Astrocyte of the cerebellum (primary cell): ENCODE measurements at regions not wholly inside any gene's neighbourhood (a gene's known extent, or its start where the extent isn't known, plus 50 kb on each side); places are given as distances from the start of the nearest gene placed in this dataset.

Experiments
- DNase-seq: peaks from one replicate; pipeline ENCODE4 v3.0.0-alpha.2; 2011; ENCODE audit warnings: low read depth
- H3K4me3 ChIP-seq: 2 replicates; pipeline ENCODE4 v1.5.1; 2011; ENCODE audit warnings: mild to moderate bottlenecking, low read depth, low read length, moderate library complexity
- CTCF ChIP-seq: IDR thresholded peaks from 2 replicates; pipeline ENCODE4 v1.5.1; 2012; ENCODE audit warnings: low read length, low read depth, moderate library complexity, mild to moderate bottlenecking; ENCODE audit errors: missing control alignments
- in situ Hi-C: cut with HindIII; loops from 2 replicates; pipeline ENCODE4 v1.10.0; 2017; ENCODE audit warnings: low sequenced_read_pairs

DNA sequence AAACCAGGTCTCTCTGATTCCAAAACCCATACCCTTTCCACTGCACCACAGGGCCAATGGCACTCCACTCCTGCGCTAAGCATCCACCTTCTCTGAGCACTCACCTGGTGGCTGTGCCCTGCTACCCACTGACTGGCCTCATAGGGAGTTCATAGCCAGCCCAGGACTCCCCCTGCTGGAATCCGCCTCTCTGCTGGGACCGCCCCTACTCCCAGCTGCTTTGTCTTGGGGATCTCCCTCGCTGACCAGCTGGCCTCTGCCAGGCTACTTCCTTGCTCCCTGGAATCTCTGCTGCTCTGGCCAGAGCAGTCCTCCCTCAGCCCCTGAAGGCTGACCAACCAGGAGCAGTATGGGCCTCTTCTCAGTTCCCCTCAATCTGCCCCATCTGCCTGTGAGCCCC lies 129.7 kb downstream of the FAXC start:
- no peak for TF ChIP-seq CTCF
- no peak for DNase-seq

GRCh38 chr6:99216959-99217358 lies 132.5 kb downstream of the FAXC start:
- DNase-seq, result no peak
- no peak for TF ChIP-seq CTCF
- H3K4me3 ChIP-seq, result no peak overlapping the region
- in situ Hi-C loops, result no loop called here

More for the DNA sequence above, 129.7 kb downstream of the FAXC start:
- in situ Hi-C loops, result no loop called here
- no peak overlapping the region for H3K4me3 ChIP-seq

- in situ Hi-C loops, result no loop called here
- DNase-seq, result no peak
- no peak for TF ChIP-seq CTCF
- H3K4me3 ChIP-seq, result no peak overlapping the region
Measured at GRCh38 chr6:99195986-99196655, 153.4 kb downstream of the FAXC start.

DNA sequence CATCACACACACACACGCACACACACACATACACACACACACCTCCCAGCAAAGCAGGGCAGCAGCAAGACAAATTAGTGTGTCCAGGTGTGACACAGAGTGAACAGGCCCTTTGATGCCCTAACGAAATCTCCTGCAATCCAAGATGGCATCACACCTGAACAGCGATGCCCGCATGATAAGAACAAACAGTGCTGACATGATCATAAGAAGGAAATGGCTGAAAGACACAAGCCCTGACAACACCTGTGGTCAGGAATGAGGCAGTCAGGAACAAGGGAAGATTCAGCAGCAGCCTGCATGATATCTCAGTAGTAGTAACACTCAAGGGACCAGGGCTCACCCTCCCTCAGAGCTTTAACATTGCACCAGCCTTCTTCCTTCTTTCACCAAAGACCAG lies 156.9 kb downstream of the FAXC start:
- DNase-seq, result no peak
- H3K4me3 ChIP-seq, result no peak overlapping the region
- in situ Hi-C loops, result no loop called here
- TF ChIP-seq CTCF, result no peak

DNA sequence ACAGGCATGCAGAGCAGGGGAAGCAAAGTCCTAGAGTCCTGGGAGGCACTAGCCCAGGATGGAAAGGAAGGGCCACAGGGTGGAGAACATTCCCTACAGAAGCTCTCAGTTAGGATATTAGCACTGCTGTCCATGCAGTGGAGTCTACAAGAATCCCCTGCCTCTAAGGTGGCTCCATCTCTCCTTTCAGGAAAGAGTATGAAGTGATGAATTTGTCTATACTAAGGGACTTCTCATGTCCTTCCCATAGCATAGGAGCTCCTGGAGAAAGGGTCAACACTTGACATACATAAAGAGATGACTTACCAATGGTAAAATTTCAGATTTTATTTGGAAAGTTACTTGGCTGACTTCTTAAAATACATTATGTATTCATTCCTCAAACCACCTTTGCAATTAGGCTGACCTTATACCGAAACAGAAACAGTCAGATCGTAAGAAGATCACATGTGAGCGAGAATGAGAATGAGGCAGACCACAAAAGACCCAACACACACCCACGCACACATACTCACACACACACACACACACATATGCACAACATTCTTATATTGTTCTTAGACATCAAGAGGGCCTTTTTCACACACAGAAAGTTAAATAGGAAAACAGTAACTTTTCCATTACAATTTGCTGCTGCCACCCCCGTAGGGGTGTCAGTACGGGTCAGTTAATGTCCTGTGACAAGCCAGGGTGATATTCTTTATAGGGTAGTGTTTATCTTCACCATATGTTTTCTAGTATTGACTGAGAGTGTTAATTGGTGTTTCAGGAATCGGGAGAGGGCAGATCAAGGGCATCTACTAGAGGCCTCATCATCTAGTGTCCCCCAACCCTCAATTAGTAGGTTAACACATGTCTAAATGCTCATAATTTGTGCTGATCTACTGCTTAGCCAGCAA lies 159.4 kb downstream of the FAXC start:
- in situ Hi-C loops, result no loop called here
- no peak for DNase-seq
- no peak for TF ChIP-seq CTCF
- no peak overlapping the region for H3K4me3 ChIP-seq

GRCh38 chr6:99187429-99187828 lies 162.0 kb downstream of the FAXC start:
- in situ Hi-C loops, result no loop called here
- no peak overlapping the region for H3K4me3 ChIP-seq
- no peak for DNase-seq
- TF ChIP-seq CTCF, result no peak
